A673 (cell line): ENCODE measurements at regions not wholly inside any gene's neighbourhood (a gene's known extent, or its start where the extent isn't known, plus 50 kb on each side); places are given as distances from the start of the nearest gene placed in this dataset.

Experiments
- CTCF ChIP-seq: fragments of 300-800, 200-600 bp; sonication (generic); conservative IDR thresholded peaks from 2 replicates; pipeline ENCODE4 v1.5.1; 2017; ENCODE audit warnings: low read depth, mild to moderate bottlenecking, antibody characterized with exemption, low read length, moderate library complexity, mixed read lengths
- EZH2 ChIP-seq: fragments of 200-600 bp; sonication (generic); IDR thresholded peaks from 2 replicates; pipeline ENCODE4 v1.6.1; 2017; ENCODE audit warnings: borderline replicate concordance, low read depth, mild to moderate bottlenecking, mixed read lengths, antibody characterized with exemption, low read length; ENCODE audit not compliant: poor library complexity, severe bottlenecking

DNA sequence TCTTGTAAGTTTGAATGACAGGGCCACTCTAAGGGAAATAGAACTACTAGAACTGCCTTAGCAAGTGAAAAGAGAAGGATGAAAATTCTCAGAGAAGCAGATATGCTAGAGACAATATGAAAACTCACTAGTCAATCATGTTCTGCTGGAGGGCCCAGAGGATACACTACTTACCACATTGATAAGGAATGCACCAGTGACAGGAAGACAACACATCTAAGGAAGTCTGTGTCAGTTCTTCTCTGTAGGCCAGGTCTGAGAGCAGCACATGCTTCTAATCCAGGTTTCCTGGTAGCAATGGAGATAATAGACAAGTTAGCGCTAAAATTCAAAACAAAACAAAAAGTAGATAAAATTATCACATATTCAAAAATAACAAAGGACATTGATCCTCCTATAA is 235.2 kb upstream of the AKR1E2 start:
- TF ChIP-seq CTCF: no peak
- no peak for TF ChIP-seq EZH2
